ENCODE measurements at regions not wholly inside any gene's neighbourhood (a gene's known extent, or its start where the extent isn't known, plus 50 kb on each side); places are given as distances from the start of the nearest gene placed in this dataset.
"Not testable (repeated sequence)": the region's sequence is repeated elsewhere in the genome, so short reads cannot be mapped to it uniquely, and the experiment has no call there.

DNA sequence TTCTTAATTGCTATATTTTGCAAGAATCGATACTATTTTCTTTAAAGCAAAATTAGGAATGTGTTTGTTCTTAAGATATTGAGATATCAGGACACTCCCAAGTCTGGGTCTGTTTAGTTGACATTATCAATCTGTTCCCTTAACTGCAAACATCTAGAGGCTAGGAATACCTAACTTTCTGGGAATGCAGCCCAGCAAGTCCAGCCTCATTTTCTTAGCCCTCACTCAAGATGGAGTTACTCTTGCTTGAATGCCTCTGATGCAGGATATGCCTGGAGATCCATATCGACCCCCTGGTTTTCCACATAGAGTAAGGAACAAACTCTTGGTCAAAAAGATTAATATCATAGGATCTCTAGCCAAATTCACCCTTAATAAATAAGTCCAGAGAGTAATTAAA is 305.3 kb upstream of the COBL start:
- no peak for DNase-seq (ENCODE audit: low read depth)

- no peak for DNase-seq (ENCODE audit: low read depth)
These were observed 304.1 kb upstream of the COBL start for GRCh38 chr7:51620706-51621105.

DNA sequence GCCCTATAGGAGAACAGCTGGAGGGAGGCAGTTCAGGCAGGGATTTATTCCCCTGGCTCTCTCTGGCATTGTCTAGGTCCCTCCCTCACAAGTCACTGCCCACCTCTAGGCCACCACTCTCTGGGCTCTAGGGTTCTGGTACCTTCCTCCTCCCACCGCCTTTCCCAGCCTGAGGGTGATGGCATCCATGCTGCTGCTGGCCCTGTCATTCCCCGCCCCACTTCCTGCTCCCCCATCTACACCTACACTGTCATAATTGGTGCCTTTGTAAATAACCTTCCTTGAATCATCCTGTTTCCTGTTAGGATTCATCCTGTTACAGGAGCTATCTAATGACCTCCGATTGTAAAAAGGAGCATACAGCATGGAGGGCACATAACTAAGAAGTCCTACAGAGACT is 303.3 kb upstream of the COBL start:
- no peak for DNase-seq (ENCODE audit: low read depth)

DNA sequence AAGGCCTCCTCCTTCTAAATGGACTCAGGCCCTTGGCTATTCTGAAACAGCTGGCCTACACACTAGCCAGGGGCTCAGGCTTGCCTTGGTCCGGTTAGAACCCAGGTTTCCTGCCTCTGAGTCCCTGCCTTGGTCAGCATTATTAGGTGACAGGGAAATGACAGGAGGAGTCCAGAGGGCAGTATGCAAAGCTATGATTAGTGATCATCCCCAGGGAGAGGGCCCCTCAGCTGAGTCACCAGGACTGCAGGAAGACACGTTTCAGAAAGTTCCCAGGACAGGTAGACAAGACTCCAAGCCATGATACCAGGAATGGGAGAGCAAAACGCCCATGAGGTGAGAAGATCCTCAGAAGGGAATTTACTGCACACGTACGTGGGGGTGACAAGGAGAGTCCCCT is 301.1 kb upstream of the COBL start:
- no peak for DNase-seq (ENCODE audit: low read depth)

DNA sequence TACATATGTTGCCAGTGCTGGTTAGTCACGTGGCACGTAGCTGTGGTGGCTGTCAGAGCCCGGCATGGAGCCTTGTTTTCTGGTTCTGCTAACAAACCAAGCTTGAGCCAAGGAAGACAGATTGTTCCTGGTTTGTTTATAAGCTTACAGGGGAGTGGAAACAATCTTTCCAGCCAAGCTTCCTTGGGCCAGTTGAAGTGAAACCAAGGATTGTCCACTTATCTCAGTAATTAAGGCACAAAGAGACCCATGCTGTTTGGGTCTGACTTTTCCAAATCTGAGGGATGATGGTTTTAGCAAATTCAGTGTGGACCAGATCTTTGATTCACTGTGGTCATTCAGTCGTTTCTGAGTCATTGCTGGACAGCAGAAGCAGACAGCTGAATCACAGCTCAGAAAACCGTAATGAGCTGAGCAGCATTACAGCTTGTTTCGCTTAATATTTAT is 297.3 kb upstream of the COBL start:
- DNase-seq (ENCODE audit: low read depth): no peak

DNA sequence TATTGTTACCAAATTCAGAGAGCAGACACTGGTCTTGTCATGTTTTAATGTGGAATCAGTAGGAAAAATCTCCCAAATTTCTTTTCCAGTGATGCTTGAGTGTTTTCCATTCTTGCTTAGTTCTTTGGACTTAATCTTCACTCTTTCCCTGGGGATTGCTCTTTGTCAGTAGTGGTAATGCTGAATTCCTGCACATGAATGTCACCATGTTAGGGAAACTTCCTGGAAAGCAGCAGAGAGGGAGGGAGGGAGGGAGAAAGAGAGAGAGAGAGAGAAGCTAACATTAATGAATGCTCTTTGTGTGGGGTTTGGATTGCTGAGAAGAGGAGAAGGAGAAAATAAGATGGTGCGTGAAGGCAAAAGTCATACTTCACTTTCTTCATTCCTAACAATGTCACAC is 295.3 kb upstream of the COBL start:
- no peak for DNase-seq (ENCODE audit: low read depth)

GRCh38 chr7:51607447-51607846 is 290.8 kb upstream of the COBL start:
- no peak for DNase-seq (ENCODE audit: low read depth)

- DNase-seq (ENCODE audit: low read depth): no peak
These were observed 290.1 kb upstream of the COBL start for GRCh38 chr7:51606601-51607154.

- DNase-seq (ENCODE audit: low read depth): no peak
These were observed 285.8 kb upstream of the COBL start for GRCh38 chr7:51602376-51602775.

GRCh38 chr7:51601461-51601860 is 284.9 kb upstream of the COBL start:
- no peak for DNase-seq (ENCODE audit: low read depth)

- DNase-seq (ENCODE audit: low read depth): not testable (repeated sequence)
These were observed 283.3 kb upstream of the COBL start for GRCh38 chr7:51599935-51600334.

DNA sequence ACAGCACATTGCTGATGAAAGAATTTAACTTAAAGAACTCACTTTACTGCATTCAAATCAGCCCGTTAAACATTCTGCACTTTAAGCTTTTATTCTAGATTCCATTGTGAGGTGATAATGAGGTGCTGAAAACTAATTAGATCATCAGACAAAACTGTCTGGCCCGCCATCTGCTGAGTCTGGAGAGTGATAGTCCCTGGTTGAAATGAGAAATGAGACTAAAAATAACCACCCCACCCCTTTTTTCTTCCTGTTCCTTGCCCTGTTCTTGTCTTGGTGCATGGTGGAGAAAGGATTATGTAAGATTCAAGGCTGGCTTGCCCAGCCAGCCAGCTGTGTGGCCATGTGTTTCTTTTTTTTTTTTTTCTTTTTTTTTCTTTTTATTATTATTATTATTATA is 277.0 kb upstream of the COBL start:
- DNase-seq (ENCODE audit: low read depth): no peak

- DNase-seq (ENCODE audit: low read depth): no peak
These were observed 276.4 kb upstream of the COBL start for GRCh38 chr7:51592842-51593599.

DNA sequence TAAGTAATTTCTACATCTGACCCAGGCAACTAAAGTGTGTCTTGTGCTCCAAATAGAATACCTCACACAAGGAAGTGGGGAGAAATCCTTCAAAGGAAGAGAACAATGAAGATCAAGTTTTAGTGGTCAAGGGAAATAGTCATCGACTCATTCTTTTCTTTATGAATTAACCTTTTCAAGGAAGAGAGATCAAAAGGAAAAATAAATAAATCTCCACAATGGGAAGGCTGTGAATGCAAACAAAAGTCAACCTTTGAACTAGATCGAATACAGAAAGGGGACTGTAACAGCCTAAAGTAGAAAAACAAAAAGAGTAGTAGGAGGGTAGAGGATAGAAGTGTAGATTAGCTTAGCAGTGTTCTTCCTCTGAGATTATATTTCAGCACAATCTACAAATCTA is 274.6 kb upstream of the COBL start:
- no peak for DNase-seq (ENCODE audit: low read depth)

DNA sequence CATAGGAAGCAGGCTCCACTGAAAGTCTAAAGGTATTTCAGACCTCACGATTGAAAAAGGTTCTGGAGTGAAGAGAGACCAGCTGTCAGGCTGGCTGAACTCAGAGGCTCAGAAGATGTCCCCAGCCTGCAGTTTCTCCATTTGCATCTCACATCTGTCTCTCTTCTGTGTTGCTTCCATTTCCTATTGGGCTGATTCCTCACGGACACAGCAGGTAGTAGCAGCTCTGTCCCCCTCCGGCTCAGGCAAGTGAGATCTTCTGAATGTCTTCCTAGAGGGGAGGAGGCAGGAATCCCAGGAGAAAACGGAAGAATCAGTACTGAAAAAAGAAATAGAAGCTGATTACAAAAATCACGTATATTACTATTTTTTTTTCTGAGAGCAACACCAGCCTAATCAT is 274.1 kb upstream of the COBL start:
- no peak for DNase-seq (ENCODE audit: low read depth)

DNA sequence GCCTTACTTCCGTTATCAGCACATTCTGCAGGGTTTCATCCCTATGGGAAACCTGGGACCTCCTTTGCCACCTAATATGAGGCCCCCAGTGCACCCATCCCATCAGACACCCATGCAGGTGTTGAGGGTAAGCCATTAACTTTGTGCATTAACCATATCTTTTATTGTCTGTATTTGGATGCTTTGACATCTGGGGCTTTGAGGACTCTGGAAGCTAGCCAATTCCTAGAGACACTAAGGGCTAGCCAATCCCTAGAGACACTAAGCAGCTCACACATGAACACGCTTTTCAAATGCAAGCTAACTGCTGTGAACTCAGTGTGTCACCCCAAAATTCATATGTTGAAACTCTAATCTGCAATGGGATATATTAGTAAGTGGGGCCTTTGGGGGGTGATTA is 272.5 kb upstream of the COBL start:
- DNase-seq (ENCODE audit: low read depth): no peak

DNA sequence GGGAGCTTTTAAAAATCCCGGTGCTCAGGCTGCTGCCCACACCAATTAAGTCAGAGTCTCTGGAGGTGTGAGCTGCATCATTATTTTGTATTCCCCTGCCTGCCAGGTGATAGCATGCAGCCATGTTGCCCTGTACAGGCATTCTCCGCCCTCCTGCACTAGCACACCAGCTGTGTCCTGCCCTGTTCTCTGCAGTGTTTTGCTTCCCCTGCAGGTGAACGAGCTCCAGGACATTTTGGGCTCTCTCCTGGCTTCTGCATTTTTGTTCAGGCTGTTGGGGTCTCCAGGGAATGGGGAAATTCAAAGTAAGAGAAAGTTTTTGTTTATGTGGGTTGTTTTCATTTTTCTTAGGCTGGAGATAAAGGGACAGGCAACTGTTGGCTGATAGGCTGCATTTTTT is 271.0 kb upstream of the COBL start:
- DNase-seq (ENCODE audit: low read depth): no peak

DNA sequence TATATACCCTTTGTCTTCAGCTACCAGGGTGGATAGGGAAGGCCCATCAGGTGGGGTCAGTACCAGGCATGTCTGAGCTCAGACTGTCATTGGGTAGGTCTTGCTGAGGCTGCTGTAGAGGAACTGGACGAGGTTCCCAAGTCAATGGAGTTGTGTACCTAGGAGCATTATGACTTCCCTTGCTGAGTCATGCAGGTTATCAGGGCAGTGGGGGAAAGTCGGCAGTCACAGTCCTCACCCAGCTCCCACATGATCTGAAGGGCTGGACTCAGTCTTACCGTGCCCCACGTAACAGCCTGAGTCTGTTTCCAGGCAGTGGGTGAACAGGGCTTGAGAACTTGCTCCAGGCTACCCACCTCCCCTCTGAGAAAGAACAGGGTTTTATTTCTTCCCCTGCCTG is 260.8 kb upstream of the COBL start:
- DNase-seq (ENCODE audit: low read depth): no peak

DNA sequence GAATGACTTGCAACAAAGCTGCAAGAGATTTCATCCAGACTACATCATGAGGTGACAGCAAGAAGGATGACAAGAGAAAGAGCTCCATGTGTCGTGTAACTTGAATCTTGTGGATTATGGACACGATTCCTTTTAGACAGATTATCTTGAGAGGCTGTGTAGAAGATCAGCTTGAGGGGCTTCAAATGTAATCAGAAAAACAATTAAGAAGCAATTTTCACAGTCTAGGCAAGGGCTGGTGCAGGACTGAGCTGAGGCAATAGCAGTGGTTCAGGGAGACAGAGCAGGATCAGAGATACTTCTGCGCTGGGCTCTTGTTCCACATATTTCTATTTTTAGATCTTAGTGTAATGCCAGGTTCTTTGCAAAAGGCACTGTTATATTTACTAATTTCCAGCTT is 253.0 kb upstream of the COBL start:
- no peak for DNase-seq (ENCODE audit: low read depth)

GRCh38 chr7:51569176-51569575 is 252.6 kb upstream of the COBL start:
- no peak for DNase-seq (ENCODE audit: low read depth)

GRCh38 chr7:51551070-51551469 is 234.5 kb upstream of the COBL start:
- DNase-seq (ENCODE audit: low read depth): no peak

GRCh38 chr7:51545131-51545530 is 228.5 kb upstream of the COBL start:
- no peak for DNase-seq (ENCODE audit: low read depth)

DNA sequence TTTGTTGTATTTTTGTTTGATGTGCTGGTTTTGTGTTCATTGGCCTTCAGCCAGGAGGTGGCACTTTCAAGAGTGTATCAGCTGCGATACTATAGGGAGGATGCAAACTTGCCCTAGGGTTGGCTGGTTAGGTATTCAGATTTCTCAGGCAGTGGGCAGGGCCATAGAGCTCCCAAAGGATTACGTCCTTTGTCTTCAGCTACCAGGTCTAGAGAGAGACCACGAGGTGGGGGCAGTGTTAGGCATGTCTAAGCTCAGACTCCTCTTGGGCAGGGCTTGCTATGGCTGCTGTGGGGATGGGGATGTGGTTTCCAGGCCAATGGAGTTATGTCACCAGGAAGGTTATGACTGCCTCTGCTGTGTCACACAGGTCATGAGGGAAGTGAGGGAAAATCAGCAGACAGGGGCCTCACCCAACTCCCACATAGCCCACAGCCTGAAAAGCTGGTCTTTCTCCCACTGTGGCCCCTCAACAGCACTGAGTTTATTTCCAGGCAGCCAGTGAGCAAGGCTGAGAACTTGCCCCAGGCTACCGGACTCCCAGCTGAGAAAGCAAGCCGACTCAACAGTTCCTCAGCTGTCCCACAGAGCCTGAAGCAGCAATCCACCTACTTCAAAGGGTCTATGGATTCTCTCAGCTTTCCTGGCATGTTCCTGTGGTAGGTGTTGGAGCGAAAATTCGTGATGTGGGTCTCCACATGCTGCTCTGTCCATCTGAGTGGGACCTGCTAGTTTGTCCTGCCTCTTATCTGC is 227.4 kb upstream of the COBL start:
- no peak for DNase-seq (ENCODE audit: low read depth)

Data from renal cortical epithelial cell (primary cell).